GM23338 (cell line): ENCODE measurements at regions not wholly inside any gene's neighbourhood (a gene's known extent, or its start where the extent isn't known, plus 50 kb on each side); places are given as distances from the start of the nearest gene placed in this dataset.

Experiments used
- ATAC-seq: fragments of 200-7000 bp; cut with Tn5 transposase; 3 replicates; pipeline ENCODE4 v1.9.1; 2020
- DNase-seq: peaks from one replicate; pipeline ENCODE4 v3.0.0-alpha.2; 2015; ENCODE audit warnings: low spot score
- H2AFZ ChIP-seq: fragments of 200-600 bp; sonication (generic); 2 replicates; pipeline ENCODE4 v1.8.0; 2016; ENCODE audit warnings: antibody characterized with exemption, mild to moderate bottlenecking, moderate library complexity
- H3F3A ChIP-seq: fragments of 200-600 bp; sonication (generic); replicated peaks from 2 replicates; pipeline ENCODE4 v1.8.0; 2017; ENCODE audit warnings: antibody characterized with exemption, mixed run types, low read depth
- H3K27ac ChIP-seq: fragments of 200-600 bp; sonication (generic); 2 replicates; pipeline ENCODE4 v1.6.1; 2016; ENCODE audit warnings: low read depth
- H3K27me3 ChIP-seq: fragments of 200-600 bp; sonication (generic); 2 replicates; pipeline ENCODE4 v1.8.0; 2016; ENCODE audit warnings: mild to moderate bottlenecking, mixed run types, moderate library complexity; ENCODE audit not compliant: insufficient read depth
- H3K36me3 ChIP-seq: fragments of 200-600 bp; sonication (generic); 2 replicates; pipeline ENCODE4 v1.8.0; 2016; ENCODE audit warnings: mild to moderate bottlenecking; ENCODE audit not compliant: insufficient read depth
- H3K4me1 ChIP-seq: fragments of 200-600 bp; sonication (generic); 2 replicates; pipeline ENCODE4 v1.8.0; 2016; ENCODE audit warnings: mild to moderate bottlenecking, moderate library complexity; ENCODE audit not compliant: insufficient read depth
- H3K4me2 ChIP-seq: fragments of 200-600 bp; sonication (generic); 2 replicates; pipeline ENCODE4 v1.7.1; 2017; ENCODE audit warnings: mixed run types
- H3K4me3 ChIP-seq: fragments of 200-600 bp; sonication (generic); 2 replicates; pipeline ENCODE4 v1.6.1; 2016; ENCODE audit warnings: mixed run types
- H3K79me2 ChIP-seq: fragments of 200-600 bp; sonication (generic); replicated peaks from 2 replicates; pipeline ENCODE4 v1.8.0; 2017; ENCODE audit warnings: mild to moderate bottlenecking; ENCODE audit not compliant: insufficient read depth
- H3K9me2 ChIP-seq: fragments of 200-600 bp; sonication (generic); 2 replicates; pipeline ENCODE4 v1.8.0; 2017; ENCODE audit not compliant: insufficient read depth
- H4K20me1 ChIP-seq: fragments of 200-600 bp; sonication (generic); replicated peaks from 2 replicates; pipeline ENCODE4 v1.8.0; 2017; ENCODE audit warnings: mild to moderate bottlenecking; ENCODE audit not compliant: insufficient read depth
- H3K27ac Mint-ChIP-seq: 2 replicates; pipeline ENCODE4 v1.8.0; 2020; ENCODE audit warnings: inconsistent platforms, mild to moderate bottlenecking, moderate library complexity, mixed read lengths
- H3K27me3 Mint-ChIP-seq: 3 replicates; pipeline ENCODE4 v1.8.0; 2022; ENCODE audit warnings: low read depth, mild to moderate bottlenecking, moderate library complexity, mixed read lengths, inconsistent platforms; ENCODE audit not compliant: insufficient read depth, poor library complexity
- H3K36me3 Mint-ChIP-seq: 3 replicates; pipeline ENCODE4 v1.8.0; 2021; ENCODE audit warnings: low read depth, mild to moderate bottlenecking, inconsistent platforms, moderate library complexity, mixed read lengths
- H3K4me1 Mint-ChIP-seq: 3 replicates; pipeline ENCODE4 v1.8.0; 2020; ENCODE audit warnings: mild to moderate bottlenecking, inconsistent platforms, mixed read lengths
- H3K4me3 Mint-ChIP-seq: 3 replicates; pipeline ENCODE4 v1.8.0; 2021; ENCODE audit warnings: moderate library complexity, mild to moderate bottlenecking, inconsistent platforms, mixed read lengths
- H3K9me3 Mint-ChIP-seq: 3 replicates; pipeline ENCODE4 v1.8.0; 2020; ENCODE audit warnings: moderate library complexity, mild to moderate bottlenecking, inconsistent platforms, mixed read lengths
- CREB1 ChIP-seq: fragments of 250-450 bp; sonication (Bioruptor Pico); IDR thresholded peaks from 2 replicates; pipeline ENCODE4 v1.5.0; 2020; ENCODE audit warnings: low read depth, mild to moderate bottlenecking, moderate library complexity
- CTCF ChIP-seq, 2 experiments: fragments of 200-600 bp in 1 of 2; sonication (generic) in 1 of 2; conservative IDR thresholded peaks; 2 replicates each; pipeline versions ENCODE4 v1.5.1 to v1.6.1; 2016 to 2017; ENCODE audit warnings: antibody characterized with exemption in 2 of 2, low read depth in 2 of 2, mild to moderate bottlenecking in 2 of 2, moderate library complexity in 1 of 2
- ETS1 ChIP-seq: IDR thresholded peaks from 2 replicates; pipeline ENCODE4 v1.6.1; 2016; ENCODE audit warnings: antibody characterized with exemption
- EZH2 ChIP-seq: fragments of 200-600 bp; sonication (generic); IDR thresholded peaks from one replicate; pipeline ENCODE4 v1.8.0; 2017; ENCODE audit warnings: antibody characterized with exemption, mild to moderate bottlenecking, low read depth; ENCODE audit not compliant: unreplicated experiment
- EZH2phosphoT487 ChIP-seq: fragments of 200-600 bp; sonication (generic); IDR thresholded peaks from one replicate; pipeline ENCODE4 v1.8.1; 2018; ENCODE audit warnings: antibody characterized with exemption; ENCODE audit not compliant: unreplicated experiment
- JUNB ChIP-seq: IDR thresholded peaks from one replicate; pipeline ENCODE4 v1.6.1; 2016; ENCODE audit warnings: antibody characterized with exemption; ENCODE audit not compliant: unreplicated experiment
- NANOG ChIP-seq: IDR thresholded peaks from 2 replicates; pipeline ENCODE4 v1.6.1; 2016; ENCODE audit warnings: antibody characterized with exemption, borderline replicate concordance
- STAT1 ChIP-seq: IDR thresholded peaks from one replicate; pipeline ENCODE4 v1.6.1; 2016; ENCODE audit warnings: antibody characterized with exemption; ENCODE audit not compliant: unreplicated experiment
- ZNF114 ChIP-seq: fragments of 250-450 bp; sonication (Bioruptor Pico); IDR thresholded peaks from 2 replicates; pipeline ENCODE4 v1.5.0; 2020; ENCODE audit warnings: mild to moderate bottlenecking, moderate library complexity
- ZNF331 ChIP-seq: fragments of 250-450 bp; sonication (Bioruptor Pico); IDR thresholded peaks from 2 replicates; pipeline ENCODE4 v1.5.0; 2020; ENCODE audit warnings: low read depth, mild to moderate bottlenecking, moderate library complexity
- TF ChIP-seq, protein P1 (sequence below): fragments of 250-450 bp; sonication (Bioruptor Pico); IDR thresholded peaks from 2 replicates; pipeline ENCODE4 v1.5.0; 2020; ENCODE audit warnings: mild to moderate bottlenecking, moderate library complexity

DNA sequence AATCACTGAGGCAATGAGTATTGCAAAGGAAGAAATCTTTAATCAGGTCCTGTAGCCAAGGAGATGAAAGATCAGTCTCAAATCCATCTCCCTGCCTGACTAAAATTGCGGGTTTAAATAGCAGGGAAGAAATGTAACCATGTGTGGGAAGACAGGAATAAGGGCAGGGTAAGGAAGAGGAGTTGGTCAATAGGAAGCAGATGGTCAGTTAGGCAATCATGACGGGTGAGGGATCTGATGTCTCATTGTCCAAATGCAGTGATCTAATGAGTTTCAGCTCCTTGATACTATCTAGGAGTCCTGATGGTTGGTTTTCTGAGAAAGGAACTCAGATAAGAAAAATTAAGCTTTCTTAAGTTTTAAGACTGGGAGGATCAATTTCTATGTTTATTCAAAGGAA, 200.8 kb downstream of the SPATA18 start:
- Mint-ChIP-seq H3K27ac (no peak overlapping the region), H3K36me3 (peaks cover 9% of the 10 kb centered on the region), H3K4me1 (peaks cover under 1% of the 10 kb centered on the region; the same call in 2 of the 3 replicates), H3K9me3 (peaks cover 24% of the 10 kb centered on the region), H3K27me3 (no peaks in the 10 kb centered on the region), H3K4me3 (no peak overlapping the region)
- ATAC-seq, result no peak
- 0 out of 2 replicates have a peak, but pooled peaks cover 4% of the 10 kb centered on the region for H3K9me2 ChIP-seq
- no peak overlapping the region for H2AFZ ChIP-seq
- H3K27ac ChIP-seq, result no peak overlapping the region
- no peak overlapping the region for H3K4me3 ChIP-seq
- no peaks in the 10 kb centered on the region for H3K36me3 ChIP-seq
- no peaks in the 10 kb centered on the region for H3K27me3 ChIP-seq
- no peaks in the 10 kb centered on the region for H3K79me2 ChIP-seq
- no peaks in the 10 kb centered on the region for H4K20me1 ChIP-seq
- H3K4me2 ChIP-seq, result no peak overlapping the region
- TF ChIP-seq EZH2, result no peak
- TF ChIP-seq ZNF331, result no peak
- TF ChIP-seq CTCF (conservative IDR thresholded peaks at IDR 0.05; ENCODE audit: low read depth in 2 of 2), result no peak
- no peak for TF ChIP-seq EZH2phosphoT487
- TF ChIP-seq CREB1 (CRISPR knock-in tag), result no peak
- no peak for TF ChIP-seq ZNF114 (CRISPR knock-in tag)
- TF ChIP-seq JUNB, result no peak
- TF ChIP-seq, protein P1, sequence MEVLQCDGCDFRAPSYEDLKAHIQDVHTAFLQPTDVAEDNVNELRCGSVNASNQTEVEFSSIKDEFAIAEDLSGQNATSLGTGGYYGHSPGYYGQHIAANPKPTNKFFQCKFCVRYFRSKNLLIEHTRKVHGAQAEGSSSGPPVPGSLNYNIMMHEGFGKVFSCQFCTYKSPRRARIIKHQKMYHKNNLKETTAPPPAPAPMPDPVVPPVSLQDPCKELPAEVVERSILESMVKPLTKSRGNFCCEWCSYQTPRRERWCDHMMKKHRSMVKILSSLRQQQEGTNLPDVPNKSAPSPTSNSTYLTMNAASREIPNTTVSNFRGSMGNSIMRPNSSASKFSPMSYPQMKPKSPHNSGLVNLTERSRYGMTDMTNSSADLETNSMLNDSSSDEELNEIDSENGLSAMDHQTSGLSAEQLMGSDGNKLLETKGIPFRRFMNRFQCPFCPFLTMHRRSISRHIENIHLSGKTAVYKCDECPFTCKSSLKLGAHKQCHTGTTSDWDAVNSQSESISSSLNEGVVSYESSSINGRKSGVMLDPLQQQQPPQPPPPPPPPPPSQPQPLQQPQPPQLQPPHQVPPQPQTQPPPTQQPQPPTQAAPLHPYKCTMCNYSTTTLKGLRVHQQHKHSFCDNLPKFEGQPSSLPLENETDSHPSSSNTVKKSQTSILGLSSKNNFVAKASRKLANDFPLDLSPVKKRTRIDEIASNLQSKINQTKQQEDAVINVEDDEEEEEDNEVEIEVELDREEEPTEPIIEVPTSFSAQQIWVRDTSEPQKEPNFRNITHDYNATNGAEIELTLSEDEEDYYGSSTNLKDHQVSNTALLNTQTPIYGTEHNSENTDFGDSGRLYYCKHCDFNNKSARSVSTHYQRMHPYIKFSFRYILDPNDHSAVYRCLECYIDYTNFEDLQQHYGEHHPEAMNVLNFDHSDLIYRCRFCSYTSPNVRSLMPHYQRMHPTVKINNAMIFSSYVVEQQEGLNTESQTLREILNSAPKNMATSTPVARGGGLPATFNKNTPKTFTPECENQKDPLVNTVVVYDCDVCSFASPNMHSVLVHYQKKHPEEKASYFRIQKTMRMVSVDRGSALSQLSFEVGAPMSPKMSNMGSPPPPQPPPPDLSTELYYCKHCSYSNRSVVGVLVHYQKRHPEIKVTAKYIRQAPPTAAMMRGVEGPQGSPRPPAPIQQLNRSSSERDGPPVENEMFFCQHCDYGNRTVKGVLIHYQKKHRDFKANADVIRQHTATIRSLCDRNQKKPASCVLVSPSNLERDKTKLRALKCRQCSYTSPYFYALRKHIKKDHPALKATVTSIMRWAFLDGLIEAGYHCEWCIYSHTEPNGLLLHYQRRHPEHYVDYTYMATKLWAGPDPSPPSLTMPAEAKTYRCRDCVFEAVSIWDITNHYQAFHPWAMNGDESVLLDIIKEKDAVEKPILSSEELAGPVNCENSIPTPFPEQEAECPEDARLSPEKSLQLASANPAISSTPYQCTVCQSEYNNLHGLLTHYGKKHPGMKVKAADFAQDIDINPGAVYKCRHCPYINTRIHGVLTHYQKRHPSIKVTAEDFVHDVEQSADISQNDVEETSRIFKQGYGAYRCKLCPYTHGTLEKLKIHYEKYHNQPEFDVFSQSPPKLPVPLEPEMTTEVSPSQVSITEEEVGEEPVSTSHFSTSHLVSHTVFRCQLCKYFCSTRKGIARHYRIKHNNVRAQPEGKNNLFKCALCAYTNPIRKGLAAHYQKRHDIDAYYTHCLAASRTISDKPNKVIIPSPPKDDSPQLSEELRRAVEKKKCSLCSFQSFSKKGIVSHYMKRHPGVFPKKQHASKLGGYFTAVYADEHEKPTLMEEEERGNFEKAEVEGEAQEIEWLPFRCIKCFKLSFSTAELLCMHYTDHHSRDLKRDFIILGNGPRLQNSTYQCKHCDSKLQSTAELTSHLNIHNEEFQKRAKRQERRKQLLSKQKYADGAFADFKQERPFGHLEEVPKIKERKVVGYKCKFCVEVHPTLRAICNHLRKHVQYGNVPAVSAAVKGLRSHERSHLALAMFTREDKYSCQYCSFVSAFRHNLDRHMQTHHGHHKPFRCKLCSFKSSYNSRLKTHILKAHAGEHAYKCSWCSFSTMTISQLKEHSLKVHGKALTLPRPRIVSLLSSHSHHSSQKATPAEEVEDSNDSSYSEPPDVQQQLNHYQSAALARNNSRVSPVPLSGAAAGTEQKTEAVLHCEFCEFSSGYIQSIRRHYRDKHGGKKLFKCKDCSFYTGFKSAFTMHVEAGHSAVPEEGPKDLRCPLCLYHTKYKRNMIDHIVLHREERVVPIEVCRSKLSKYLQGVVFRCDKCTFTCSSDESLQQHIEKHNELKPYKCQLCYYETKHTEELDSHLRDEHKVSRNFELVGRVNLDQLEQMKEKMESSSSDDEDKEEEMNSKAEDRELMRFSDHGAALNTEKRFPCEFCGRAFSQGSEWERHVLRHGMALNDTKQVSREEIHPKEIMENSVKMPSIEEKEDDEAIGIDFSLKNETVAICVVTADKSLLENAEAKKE (CRISPR knock-in tag), result no peak
- TF ChIP-seq ETS1, result no peak
- no peak for TF ChIP-seq STAT1
- no peak for TF ChIP-seq NANOG
- no peak for DNase-seq
- H3F3A ChIP-seq, result no peaks in the 10 kb centered on the region
- peaks cover 2% of the 10 kb centered on the region for H3K4me1 ChIP-seq
